ENCODE measurements at regions not wholly inside any gene's neighbourhood (a gene's known extent, or its start where the extent isn't known, plus 50 kb on each side); places are given as distances from the start of the nearest gene placed in this dataset. TPM values are rescaled to one million over a fixed set of nuclear protein-coding genes. Genes with fewer than 3 reads are reported as not detected.

GRCh38 chr1:240663169-240663879, 51.4 kb upstream of the GREM2 start:
- WGBS, 2 donors: 79 to 84% methylated on average over 1 of the region's 1 CpG
- Histone ChIP-seq H3K27me3 (no peaks in the 10 kb centered on the region), H3K27ac (no peak overlapping the region), H3K9me3 (no peaks in the 10 kb centered on the region), H3K4me3 (no peak overlapping the region), H3K4me1 (no peaks in the 10 kb centered on the region), H3K36me3 (replicated peaks in 1 of 2; ENCODE audit: insufficient read depth in 1 of 2, low read depth in 2 of 2) (no peaks in the 10 kb centered on the region)
- no peak for DNase-seq
- intact Hi-C loops (cut with DNase I): no loop called here
- TF ChIP-seq POLR2A (IDR thresholded peaks at IDR 0.05): no peak
- TF ChIP-seq, protein P1, sequence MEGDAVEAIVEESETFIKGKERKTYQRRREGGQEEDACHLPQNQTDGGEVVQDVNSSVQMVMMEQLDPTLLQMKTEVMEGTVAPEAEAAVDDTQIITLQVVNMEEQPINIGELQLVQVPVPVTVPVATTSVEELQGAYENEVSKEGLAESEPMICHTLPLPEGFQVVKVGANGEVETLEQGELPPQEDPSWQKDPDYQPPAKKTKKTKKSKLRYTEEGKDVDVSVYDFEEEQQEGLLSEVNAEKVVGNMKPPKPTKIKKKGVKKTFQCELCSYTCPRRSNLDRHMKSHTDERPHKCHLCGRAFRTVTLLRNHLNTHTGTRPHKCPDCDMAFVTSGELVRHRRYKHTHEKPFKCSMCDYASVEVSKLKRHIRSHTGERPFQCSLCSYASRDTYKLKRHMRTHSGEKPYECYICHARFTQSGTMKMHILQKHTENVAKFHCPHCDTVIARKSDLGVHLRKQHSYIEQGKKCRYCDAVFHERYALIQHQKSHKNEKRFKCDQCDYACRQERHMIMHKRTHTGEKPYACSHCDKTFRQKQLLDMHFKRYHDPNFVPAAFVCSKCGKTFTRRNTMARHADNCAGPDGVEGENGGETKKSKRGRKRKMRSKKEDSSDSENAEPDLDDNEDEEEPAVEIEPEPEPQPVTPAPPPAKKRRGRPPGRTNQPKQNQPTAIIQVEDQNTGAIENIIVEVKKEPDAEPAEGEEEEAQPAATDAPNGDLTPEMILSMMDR (IDR thresholded peaks at IDR 0.05): no peak
- no peak for ATAC-seq

Small RNAs in the stretch of these regions (small RNA-seq; reads per million reads assigned to genes)
- not detected for gene RF00019

Data from body of pancreas (tissue), 4 donors.